ENCODE measurements at regions not wholly inside any gene's neighbourhood (a gene's known extent, or its start where the extent isn't known, plus 50 kb on each side); places are given as distances from the start of the nearest gene placed in this dataset.

DNA sequence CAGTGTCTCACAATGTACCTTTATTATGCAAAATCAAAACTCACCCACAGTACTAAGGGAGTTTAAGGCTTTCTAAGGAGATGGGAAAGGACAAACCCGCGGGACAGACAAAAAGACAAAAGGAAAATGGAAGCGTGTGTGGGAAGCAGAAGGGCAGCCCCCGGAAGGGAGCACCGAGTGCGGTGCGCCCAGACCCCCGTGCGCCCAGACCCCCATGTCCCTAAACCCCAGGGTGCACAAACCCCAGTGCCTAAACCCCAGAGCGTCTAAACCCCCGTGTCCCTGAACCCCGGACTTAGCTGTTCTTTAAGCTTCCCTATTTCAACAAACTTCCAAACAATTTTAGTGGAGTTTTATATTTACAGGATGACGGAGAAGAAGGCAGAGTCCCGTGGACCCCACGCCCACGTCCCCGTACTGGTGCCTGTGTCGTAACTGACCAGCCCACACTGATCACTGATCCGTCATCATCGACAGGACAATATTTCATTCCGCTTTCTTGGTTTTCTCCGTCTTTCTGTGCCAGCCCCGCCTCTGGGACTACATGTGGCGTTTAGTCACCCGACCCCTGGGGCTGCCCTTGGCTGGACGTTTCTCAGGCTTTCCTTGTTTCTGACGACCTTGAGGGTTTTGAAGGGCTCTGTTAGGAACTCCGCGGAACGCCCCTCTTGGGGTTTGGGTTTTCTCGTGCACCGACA lies 76.9 kb downstream of the RTP5 start:
- no peak for TF ChIP-seq POLR2AphosphoS5 (IDR thresholded peaks at IDR 0.05; ENCODE audit: low read depth, low read length)
- TF ChIP-seq, protein P1, sequence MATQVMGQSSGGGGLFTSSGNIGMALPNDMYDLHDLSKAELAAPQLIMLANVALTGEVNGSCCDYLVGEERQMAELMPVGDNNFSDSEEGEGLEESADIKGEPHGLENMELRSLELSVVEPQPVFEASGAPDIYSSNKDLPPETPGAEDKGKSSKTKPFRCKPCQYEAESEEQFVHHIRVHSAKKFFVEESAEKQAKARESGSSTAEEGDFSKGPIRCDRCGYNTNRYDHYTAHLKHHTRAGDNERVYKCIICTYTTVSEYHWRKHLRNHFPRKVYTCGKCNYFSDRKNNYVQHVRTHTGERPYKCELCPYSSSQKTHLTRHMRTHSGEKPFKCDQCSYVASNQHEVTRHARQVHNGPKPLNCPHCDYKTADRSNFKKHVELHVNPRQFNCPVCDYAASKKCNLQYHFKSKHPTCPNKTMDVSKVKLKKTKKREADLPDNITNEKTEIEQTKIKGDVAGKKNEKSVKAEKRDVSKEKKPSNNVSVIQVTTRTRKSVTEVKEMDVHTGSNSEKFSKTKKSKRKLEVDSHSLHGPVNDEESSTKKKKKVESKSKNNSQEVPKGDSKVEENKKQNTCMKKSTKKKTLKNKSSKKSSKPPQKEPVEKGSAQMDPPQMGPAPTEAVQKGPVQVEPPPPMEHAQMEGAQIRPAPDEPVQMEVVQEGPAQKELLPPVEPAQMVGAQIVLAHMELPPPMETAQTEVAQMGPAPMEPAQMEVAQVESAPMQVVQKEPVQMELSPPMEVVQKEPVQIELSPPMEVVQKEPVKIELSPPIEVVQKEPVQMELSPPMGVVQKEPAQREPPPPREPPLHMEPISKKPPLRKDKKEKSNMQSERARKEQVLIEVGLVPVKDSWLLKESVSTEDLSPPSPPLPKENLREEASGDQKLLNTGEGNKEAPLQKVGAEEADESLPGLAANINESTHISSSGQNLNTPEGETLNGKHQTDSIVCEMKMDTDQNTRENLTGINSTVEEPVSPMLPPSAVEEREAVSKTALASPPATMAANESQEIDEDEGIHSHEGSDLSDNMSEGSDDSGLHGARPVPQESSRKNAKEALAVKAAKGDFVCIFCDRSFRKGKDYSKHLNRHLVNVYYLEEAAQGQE (IDR thresholded peaks at IDR 0.05; ENCODE audit: insufficient read depth in 1 of 2, low read depth in 2 of 2, low read length in 2 of 2), result no peak
- TF ChIP-seq TAF1 (IDR thresholded peaks at IDR 0.05; ENCODE audit: borderline replicate concordance, insufficient read depth, low read length), result no peak
